ENCODE measurements at regions not wholly inside any gene's neighbourhood (a gene's known extent, or its start where the extent isn't known, plus 50 kb on each side); places are given as distances from the start of the nearest gene placed in this dataset.

DNA sequence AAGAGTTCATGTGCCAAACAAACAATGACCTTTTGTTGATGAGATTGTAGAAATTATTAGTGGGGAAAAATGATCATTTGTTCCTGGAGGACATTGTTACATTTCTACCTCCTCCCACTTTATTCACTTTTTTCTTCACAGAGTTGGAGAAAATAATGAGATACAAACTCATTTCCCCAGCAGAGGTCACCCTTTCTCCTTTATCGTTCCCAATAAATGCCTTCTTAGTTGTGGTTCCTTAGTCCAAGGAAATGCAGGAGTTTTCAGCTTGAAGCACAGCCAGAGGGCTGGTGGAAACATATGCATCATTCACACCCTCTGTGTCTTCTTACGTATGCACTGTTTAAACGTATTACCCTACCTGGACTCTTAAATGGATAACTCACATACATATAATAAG is 108.8 kb downstream of the SLC4A3 start:
- TF ChIP-seq POLR2AphosphoS5 (IDR thresholded peaks at IDR 0.05) (no peak), CTCF (IDR thresholded peaks at IDR 0.05) (peak; percentile 28 to 61 (median 51))
- intact Hi-C loops (cut with DNase I; ENCODE audit: low total_unique reads), result no loop called here
- DNase-seq (ENCODE audit: low spot score in 2 of 2), result no peak
- Histone ChIP-seq H3K27me3 (no peaks in the 10 kb centered on the region), H3K4me3 (no peak overlapping the region), H3K27ac (no peak overlapping the region), H3K4me1 (no peaks in the 10 kb centered on the region), H3K9me3 (no peaks in the 10 kb centered on the region), H3K36me3 (no peaks in the 10 kb centered on the region)

- Histone ChIP-seq H3K9me3 (no peaks in the 10 kb centered on the region), H3K27ac (no peak overlapping the region), H3K27me3 (no peaks in the 10 kb centered on the region), H3K36me3 (no peaks in the 10 kb centered on the region), H3K4me1 (no peaks in the 10 kb centered on the region), H3K4me3 (no peak overlapping the region)
- intact Hi-C loops (cut with DNase I; ENCODE audit: low total_unique reads), result no loop called here
- peak in 1 of 3 donors; percentile 8 for TF ChIP-seq CTCF (IDR thresholded peaks at IDR 0.05)
- TF ChIP-seq POLR2A (IDR thresholded peaks at IDR 0.05), result no peak
- no peak for TF ChIP-seq POLR2AphosphoS5 (IDR thresholded peaks at IDR 0.05)
- DNase-seq (ENCODE audit: low spot score in 2 of 2), result peak in 1 of 2 donors; percentile 28
These were observed 109.9 kb downstream of the SLC4A3 start for GRCh38 chr2:219737270-219737691.

DNA sequence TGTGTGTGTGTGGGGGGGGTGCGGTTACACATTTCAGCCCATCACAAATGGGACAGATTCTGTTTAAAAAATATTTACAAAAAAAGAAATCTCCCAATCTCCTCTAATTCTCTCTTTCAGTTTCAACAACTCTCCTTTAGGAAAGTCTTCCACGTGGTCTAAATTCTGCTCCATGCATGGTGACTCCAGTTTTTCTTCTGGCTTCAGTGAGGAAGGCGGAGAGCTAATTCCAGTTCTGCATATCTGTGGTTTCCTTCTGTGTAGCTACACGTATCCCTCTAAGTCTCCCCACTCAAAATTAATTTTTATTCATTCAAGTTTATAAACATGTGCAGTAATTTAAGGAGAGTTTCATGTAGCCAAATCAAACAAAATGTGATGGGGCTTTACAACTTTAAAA is 111.6 kb downstream of the SLC4A3 start:
- intact Hi-C loops (cut with DNase I; ENCODE audit: low total_unique reads), result no loop called here
- Histone ChIP-seq H3K4me1 (no peaks in the 10 kb centered on the region), H3K9me3 (no peaks in the 10 kb centered on the region), H3K4me3 (no peak overlapping the region), H3K27me3 (no peaks in the 10 kb centered on the region), H3K36me3 (no peaks in the 10 kb centered on the region), H3K27ac (no peak overlapping the region)
- DNase-seq (ENCODE audit: low spot score in 2 of 2), result no peak
- TF ChIP-seq POLR2A (IDR thresholded peaks at IDR 0.05), result no peak
- TF ChIP-seq CTCF (IDR thresholded peaks at IDR 0.05), result no peak
- no peak for TF ChIP-seq POLR2AphosphoS5 (IDR thresholded peaks at IDR 0.05)

DNA sequence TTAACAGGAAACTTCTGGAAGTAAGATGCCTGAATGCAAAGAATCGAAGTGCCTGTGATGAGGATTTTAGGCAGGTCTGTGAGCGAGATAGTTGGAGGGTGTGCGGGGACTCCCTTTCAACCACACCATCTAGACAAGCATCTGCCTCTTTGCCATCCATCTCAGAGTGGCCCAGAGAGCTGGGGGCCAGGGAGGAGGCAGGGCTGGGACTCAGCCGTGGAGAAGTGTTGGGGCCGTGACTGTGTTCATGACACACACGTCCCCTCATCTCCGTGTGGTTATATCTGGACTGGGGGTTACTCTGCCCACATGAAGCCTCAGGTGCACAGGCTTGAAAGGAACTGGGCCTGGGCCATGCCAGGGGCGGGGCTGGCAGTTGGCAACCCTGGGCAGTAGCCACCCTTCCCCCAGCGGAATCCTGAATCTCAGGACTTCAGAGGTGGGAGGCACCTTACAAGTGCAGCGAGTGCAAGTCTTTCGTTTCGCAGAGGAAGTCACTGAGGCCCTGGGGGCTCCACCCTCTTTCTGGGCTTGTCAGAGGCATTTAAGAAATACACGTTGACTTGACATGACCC is 112.5 kb downstream of the SLC4A3 start:
- H3K27me3 ChIP-seq, result no peaks in the 10 kb centered on the region

DNA sequence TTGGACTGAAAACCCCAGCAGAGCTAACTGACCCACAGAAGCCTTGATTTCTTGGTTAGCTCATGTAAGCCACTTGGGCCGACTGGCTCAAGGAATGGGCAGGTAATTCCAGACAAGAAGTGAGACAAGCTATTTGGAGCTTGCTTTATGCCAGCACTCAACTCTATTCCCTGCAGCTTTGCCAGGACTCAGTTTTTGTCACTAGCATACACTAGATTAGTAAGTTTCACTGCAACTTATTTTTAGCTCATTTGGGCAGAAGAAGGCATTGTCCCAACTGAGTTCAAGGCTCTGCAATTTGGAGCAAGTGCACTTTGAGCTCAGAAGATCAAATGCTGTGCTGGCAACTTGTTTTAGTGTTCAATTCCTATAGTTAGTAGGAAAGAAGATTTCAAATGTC is 116.1 kb downstream of the SLC4A3 start:
- Histone ChIP-seq H3K9me3 (no peaks in the 10 kb centered on the region), H3K36me3 (no peaks in the 10 kb centered on the region), H3K27me3 (no peaks in the 10 kb centered on the region), H3K27ac (no peak overlapping the region), H3K4me1 (no peaks in the 10 kb centered on the region), H3K4me3 (no peak overlapping the region)
- TF ChIP-seq POLR2A (IDR thresholded peaks at IDR 0.05) (no peak), CTCF (IDR thresholded peaks at IDR 0.05) (no peak), POLR2AphosphoS5 (IDR thresholded peaks at IDR 0.05) (no peak)
- DNase-seq (ENCODE audit: low spot score in 2 of 2), result no peak
- intact Hi-C loops (cut with DNase I; ENCODE audit: low total_unique reads), result no loop called here

More for the DNA sequence above, 112.5 kb downstream of the SLC4A3 start:
- no peaks in the 10 kb centered on the region for H3K9me3 ChIP-seq
- DNase-seq (ENCODE audit: low spot score in 2 of 2), result no peak
- H3K4me1 ChIP-seq, result no peaks in the 10 kb centered on the region
- H3K27ac ChIP-seq, result no peak overlapping the region
- intact Hi-C loops (cut with DNase I; ENCODE audit: low total_unique reads), result no loop called here
- H3K36me3 ChIP-seq, result no peaks in the 10 kb centered on the region
- H3K4me3 ChIP-seq, result no peak overlapping the region
- TF ChIP-seq POLR2AphosphoS5 (IDR thresholded peaks at IDR 0.05) (no peak), CTCF (IDR thresholded peaks at IDR 0.05) (no peak), POLR2A (IDR thresholded peaks at IDR 0.05) (no peak)

Measured in breast epithelium (tissue), 4 donors.